ENCODE measurements at regions not wholly inside any gene's neighbourhood (a gene's known extent, or its start where the extent isn't known, plus 50 kb on each side); places are given as distances from the start of the nearest gene placed in this dataset.

- no peaks in the 10 kb centered on the region for H3K36me3 ChIP-seq (ENCODE audit: control insufficient read depth in 1 of 2, insufficient read depth in 2 of 2, low read length in 2 of 2)
- H3K9me3 ChIP-seq (ENCODE audit: control insufficient read depth in 1 of 2, insufficient read depth in 1 of 2, low read depth in 1 of 2, low read length in 2 of 2) = no peaks in the 10 kb centered on the region
- DNase-seq (ENCODE audit: low read depth, low spot score) = no peak
- no peaks in the 10 kb centered on the region for H3K27me3 ChIP-seq (ENCODE audit: insufficient read depth, low read length)
- RAD21 ChIA-PET (ENCODE audit: low non-redundant PET in 1 of 2, low total read pairs in 2 of 2, uncharacterized antibody in 2 of 2, unreplicated experiment in 2 of 2) = no interaction called here
- no peaks in the 10 kb centered on the region for H4K20me1 ChIP-seq (ENCODE audit: insufficient read depth)
- H3K9me2 ChIP-seq (ENCODE audit: insufficient read depth) = no peaks in the 10 kb centered on the region
- no peak overlapping the region for H3K4me3 ChIP-seq (replicated peaks in 1 of 2; ENCODE audit: low read depth in 1 of 2, low read length in 2 of 2)
- H3K27ac ChIP-seq (ENCODE audit: low read depth, low read length) = no peak overlapping the region
- H3K9ac ChIP-seq (ENCODE audit: low read length) = no peak overlapping the region
- ATAC-seq = no peak
- BruUV-seq (replicated peaks) = no TSS peak
- TF ChIP-seq, protein P1, sequence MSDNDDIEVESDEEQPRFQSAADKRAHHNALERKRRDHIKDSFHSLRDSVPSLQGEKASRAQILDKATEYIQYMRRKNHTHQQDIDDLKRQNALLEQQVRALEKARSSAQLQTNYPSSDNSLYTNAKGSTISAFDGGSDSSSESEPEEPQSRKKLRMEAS (IDR thresholded peaks at IDR 0.05) = no peak
- TF ChIP-seq TCF7L2 (IDR thresholded peaks at IDR 0.05; ENCODE audit: borderline replicate concordance, extremely low read depth, insufficient read depth, insufficient read length) = no peak
- H3K4me1 ChIP-seq (ENCODE audit: control insufficient read depth in 1 of 2, insufficient read depth in 2 of 2, low read length in 2 of 2) = peaks cover 0 to 7% of the 10 kb centered on the region in 2 experiments; a peak in 1 of 4 replicates
- H3K4me2 ChIP-seq (ENCODE audit: low read length) = no peak overlapping the region
- peak overlapping the region; percentile 33 for H2AFZ ChIP-seq (ENCODE audit: low read depth, low read length, poor library complexity, severe bottlenecking)
- H3K79me2 ChIP-seq (ENCODE audit: insufficient read depth, low read length) = no peaks in the 10 kb centered on the region
- intact Hi-C loops (cut with micrococcal nuclease) = loop anchor here (10.0 kb wide), 1 partner anchor 1335 kb away; no protein-coding TSS in a partner anchor
- POLR2A ChIA-PET = no interaction called here
- CTCF ChIA-PET = no interaction called here
Observed at GRCh38 chr6:156659822-156660198, 117.4 kb upstream of the ARID1B start.

DNA sequence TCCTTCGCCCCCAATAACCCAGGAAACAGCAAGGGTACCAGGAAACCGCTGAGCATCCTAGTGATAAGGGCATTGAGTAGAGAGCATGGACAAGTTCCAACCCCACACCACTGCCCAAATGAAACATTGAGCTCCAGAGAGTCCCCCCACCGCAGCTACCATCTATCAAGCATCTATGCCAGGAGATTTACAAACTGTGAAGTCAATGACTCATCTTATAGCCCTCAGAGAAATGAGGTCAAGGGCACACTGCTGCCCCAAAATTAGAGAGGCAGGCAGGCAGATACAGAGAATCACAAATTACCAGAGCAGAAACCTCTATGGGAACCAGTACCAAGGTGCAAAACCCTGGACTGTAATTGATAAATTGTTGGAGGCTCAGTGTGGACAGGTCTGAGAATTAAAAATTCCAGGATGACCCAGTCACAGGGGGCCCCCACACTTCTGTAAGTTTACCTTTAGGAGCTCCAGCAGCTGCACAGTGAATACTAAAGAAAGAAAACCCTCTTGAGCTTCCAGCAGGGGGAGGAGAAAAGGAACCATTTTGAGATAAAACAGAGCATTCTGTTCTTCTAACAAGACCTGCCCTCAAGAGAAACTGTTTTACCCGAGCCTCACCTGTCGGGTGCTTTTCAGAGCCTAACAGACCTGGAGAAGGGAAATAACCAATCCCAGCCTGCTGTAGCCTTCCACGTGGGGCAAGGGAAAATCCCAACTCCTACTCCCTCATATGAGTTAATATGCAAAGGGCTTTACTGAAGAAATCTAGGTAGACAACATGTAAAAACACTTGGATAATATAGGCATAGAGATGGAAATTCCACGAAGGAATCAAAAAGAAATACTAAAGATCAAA lies 118.0 kb upstream of the ARID1B start:
- peaks cover 0 to 7% of the 10 kb centered on the region in 2 experiments; a peak in 1 of 4 replicates for H3K4me1 ChIP-seq (ENCODE audit: control insufficient read depth in 1 of 2, insufficient read depth in 2 of 2, low read length in 2 of 2)
- TF ChIP-seq EGR1 (IDR thresholded peaks at IDR 0.05; ENCODE audit: low read depth) = no peak
- no peak for TF ChIP-seq ATF3 (IDR thresholded peaks at IDR 0.05)
- no peak for TF ChIP-seq EZH2 (IDR thresholded peaks at IDR 0.05)
- TF ChIP-seq POLR2A (IDR thresholded peaks at IDR 0.05; ENCODE audit: borderline replicate concordance, extremely low read depth, insufficient read depth, insufficient read length) = no peak
- 0 out of 6 replicates have a peak, but pooled peaks of 1 of the 3 experiments have one; percentile 11 for TF ChIP-seq CTCF (IDR thresholded peaks at IDR 0.05 in 2 of 3, conservative IDR thresholded peaks at IDR 0.05 in 1 of 3; ENCODE audit: borderline replicate concordance in 1 of 3, insufficient read depth in 1 of 3, low read depth in 2 of 3, low read length in 2 of 3)
- TF ChIP-seq EZH2phosphoT487 (IDR thresholded peaks at IDR 0.05; ENCODE audit: borderline replicate concordance) = no peak
- no peak for TF ChIP-seq ELF1 (IDR thresholded peaks at IDR 0.05; ENCODE audit: borderline replicate concordance, low read depth)
- no peak for TF ChIP-seq SRF (IDR thresholded peaks at IDR 0.05; ENCODE audit: low read depth)
- CTCF ChIA-PET = no interaction called here
- H3K4me3 ChIP-seq (replicated peaks in 1 of 2; ENCODE audit: low read depth in 1 of 2, low read length in 2 of 2) = no peak overlapping the region
- ATAC-seq (no peak), DNase-seq (ENCODE audit: low read depth, low spot score) (no peak)
- no peaks in the 10 kb centered on the region for H3K36me3 ChIP-seq (ENCODE audit: control insufficient read depth in 1 of 2, insufficient read depth in 2 of 2, low read length in 2 of 2)
- no peak overlapping the region for H3K4me2 ChIP-seq (ENCODE audit: low read length)
- no peaks in the 10 kb centered on the region for H3K79me2 ChIP-seq (ENCODE audit: insufficient read depth, low read length)
- H4K20me1 ChIP-seq (ENCODE audit: insufficient read depth) = no peaks in the 10 kb centered on the region
- no peaks in the 10 kb centered on the region for H3K27me3 ChIP-seq (ENCODE audit: insufficient read depth, low read length)
- H3K9me2 ChIP-seq (ENCODE audit: insufficient read depth) = no peaks in the 10 kb centered on the region
- H3K27ac ChIP-seq (ENCODE audit: low read depth, low read length) = no peak overlapping the region
- BruUV-seq (replicated peaks) = no TSS peak
- peak overlapping the region; percentile 33 for H2AFZ ChIP-seq (ENCODE audit: low read depth, low read length, poor library complexity, severe bottlenecking)
- no peak overlapping the region for H3K9ac ChIP-seq (ENCODE audit: low read length)
- POLR2A ChIA-PET = no interaction called here
- RAD21 ChIA-PET (ENCODE audit: low non-redundant PET in 1 of 2, low total read pairs in 2 of 2, uncharacterized antibody in 2 of 2, unreplicated experiment in 2 of 2) = no interaction called here
- intact Hi-C loops (cut with micrococcal nuclease) = no loop called here
- no peaks in the 10 kb centered on the region for H3K9me3 ChIP-seq (ENCODE audit: control insufficient read depth in 1 of 2, insufficient read depth in 1 of 2, low read depth in 1 of 2, low read length in 2 of 2)
